Ishikawa (cell line): ENCODE measurements at regions not wholly inside any gene's neighbourhood (a gene's known extent, or its start where the extent isn't known, plus 50 kb on each side); places are given as distances from the start of the nearest gene placed in this dataset.

ENCODE experiments used
- EGR1 ChIP-seq: IDR thresholded peaks from 2 replicates; pipeline ENCODE4 v1.6.1; 2012
- EP300 ChIP-seq: IDR thresholded peaks from 2 replicates; pipeline ENCODE4 v1.6.1; 2012; ENCODE audit warnings: borderline replicate concordance
- FOXM1 ChIP-seq: IDR thresholded peaks from 2 replicates; pipeline ENCODE4 v1.6.1; 2012; ENCODE audit warnings: low read depth, borderline replicate concordance
- NFIC ChIP-seq: IDR thresholded peaks from 2 replicates; pipeline ENCODE4 v1.6.1; 2012
- RAD21 ChIP-seq: IDR thresholded peaks from 2 replicates; pipeline ENCODE4 v1.6.1; 2012; ENCODE audit warnings: low read depth
- REST ChIP-seq: IDR thresholded peaks from 2 replicates; pipeline ENCODE4 v1.6.1; 2012; ENCODE audit warnings: low read depth, mild to moderate bottlenecking
- YY1 ChIP-seq: IDR thresholded peaks from 2 replicates; pipeline ENCODE4 v1.6.1; 2012; ENCODE audit warnings: low read depth

DNA sequence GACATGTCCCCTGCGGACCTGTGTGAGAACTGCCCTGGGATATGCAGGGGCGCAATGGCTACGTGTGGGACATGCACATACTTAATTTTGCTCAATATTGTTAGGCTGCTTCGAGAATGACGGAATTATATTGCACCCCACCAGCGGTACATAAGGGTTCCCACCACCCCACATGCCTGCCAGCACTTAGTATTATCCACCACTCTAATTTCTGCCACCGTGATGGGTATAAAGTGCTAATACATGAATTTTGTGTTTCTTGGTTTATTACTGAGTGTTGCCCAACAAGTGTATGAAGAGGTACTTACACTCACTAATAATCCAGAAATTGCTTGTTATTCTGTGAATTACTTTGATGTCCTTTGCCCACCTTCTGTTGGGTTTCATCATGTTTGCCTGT, 52.1 kb upstream of the ACOT11 start:
- TF ChIP-seq YY1 (no peak), NFIC (no peak), REST (no peak), EGR1 (no peak), EP300 (no peak), FOXM1 (no peak), RAD21 (no peak)
